Hematopoietic multipotent progenitor cell treated with erythropoietin and hydrocortisone succinate and interleukin-3 and kit ligand, for 6 days (in vitro differentiated cells): ENCODE measurements at regions not wholly inside any gene's neighbourhood (a gene's known extent, or its start where the extent isn't known, plus 50 kb on each side); places are given as distances from the start of the nearest gene placed in this dataset.
A peak's percentile ranks its signal among the peaks of the same experiment; 100 is the strongest.
"Not testable (repeated sequence)": the region's sequence is repeated elsewhere in the genome, so short reads cannot be mapped to it uniquely, and the experiment has no call there.

Experiments used
- DNase-seq: peaks from one replicate; pipeline ENCODE4 v3.0.0-alpha.2; 2015

DNA sequence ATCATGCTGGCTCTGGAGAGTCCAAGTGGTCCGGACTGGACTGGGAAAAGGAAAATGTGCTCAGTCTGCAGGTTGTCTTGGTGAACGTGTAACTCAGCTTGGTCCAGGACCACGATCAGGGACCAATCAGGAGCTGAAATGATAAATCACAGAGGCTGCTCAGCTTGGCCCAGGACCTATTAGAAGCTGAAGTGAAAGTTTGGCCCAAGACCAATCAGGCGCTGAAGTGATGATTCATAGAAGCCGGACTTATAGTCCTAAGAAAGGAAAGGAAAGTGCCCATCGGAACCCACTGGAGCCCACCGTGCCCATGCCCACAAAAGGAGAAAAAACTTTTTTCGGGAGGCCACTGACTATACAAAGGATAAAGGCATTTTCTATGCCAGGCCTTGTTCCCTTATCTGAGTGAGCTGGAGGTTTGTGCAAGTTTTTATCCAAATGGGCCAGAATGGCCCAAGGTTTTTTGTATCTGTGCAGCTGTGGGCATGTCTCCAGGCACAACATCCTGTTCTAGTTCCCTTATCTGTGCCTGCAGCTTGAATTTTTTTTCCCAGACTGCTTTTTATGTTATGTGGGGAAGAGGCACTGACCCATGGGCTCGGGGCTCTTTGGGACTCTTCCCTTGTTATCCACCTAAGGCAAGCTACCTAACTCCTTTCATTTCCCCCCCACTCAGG lies 194.4 kb downstream of the FAM133A start:
- peak; percentile 50 for DNase-seq

DNA sequence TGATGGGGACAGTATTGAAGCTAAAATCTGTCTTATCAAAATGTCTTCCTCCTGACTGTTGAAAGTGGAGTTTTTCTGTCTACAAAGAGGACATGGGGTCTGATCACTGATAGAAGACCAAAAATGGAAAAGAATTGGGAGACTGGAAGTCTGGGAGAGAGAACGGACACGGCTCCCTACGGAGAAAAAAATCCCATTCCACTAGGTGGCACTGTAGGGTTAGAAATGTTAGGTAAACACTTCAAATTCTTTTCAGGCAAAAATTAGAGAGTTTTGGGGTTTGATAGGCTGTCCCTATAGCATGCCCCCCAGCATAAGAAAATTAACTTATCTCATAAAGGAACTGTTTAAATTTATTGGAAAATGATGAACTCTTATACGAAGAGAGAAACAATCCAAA lies 200.5 kb downstream of the FAM133A start:
- peak; percentile 48 for DNase-seq

DNA sequence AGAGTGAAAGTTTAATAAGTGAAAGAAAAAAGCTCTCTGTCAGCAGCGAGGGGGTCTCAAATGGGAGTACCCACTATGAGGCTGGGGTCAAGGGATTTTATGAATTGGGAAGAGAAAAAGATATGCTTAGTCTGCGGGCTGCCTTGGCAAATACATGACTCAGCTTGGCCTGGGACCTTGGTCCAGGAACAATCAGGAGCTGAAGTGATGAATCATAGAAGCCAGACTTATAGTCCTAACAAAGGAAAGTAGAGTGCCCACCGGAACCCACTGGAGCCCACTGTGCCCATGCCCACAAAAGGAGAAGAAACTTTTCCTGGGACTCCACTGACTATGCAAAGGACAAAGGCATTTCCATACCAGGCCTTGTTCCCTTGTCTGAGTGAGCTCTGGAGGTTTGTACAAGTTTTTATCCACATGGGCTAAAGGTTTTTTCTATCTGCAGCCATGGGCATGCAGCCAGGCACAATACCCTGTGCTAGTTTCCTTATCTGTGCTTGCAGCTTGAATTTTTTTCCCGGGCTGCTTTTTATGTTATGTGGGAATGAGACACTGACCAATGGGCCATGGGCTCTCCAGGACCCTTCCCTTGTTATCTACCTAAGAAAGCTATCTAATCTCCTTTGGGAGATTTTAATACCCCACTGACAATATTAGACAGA lies 201.7 kb downstream of the FAM133A start:
- peak; percentile 12 for DNase-seq

DNA sequence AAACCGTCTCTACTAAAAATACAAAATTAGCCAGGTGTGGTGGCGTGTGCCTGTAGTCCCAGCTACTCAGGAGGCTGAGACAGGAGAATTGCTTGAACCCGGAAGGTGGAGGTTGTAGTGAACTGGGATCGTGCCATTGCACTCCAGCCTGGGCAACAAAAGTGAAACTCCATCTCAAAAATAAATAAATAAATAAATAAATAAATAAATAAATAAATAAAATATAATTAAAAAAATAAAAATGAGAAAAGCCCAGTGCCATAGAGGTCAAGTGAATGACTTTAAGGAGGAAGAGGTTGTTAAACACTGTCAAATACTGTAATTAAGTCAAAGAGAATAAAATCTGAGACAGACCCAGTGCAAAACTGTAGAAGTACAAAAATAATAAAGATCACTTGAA lies 247.0 kb downstream of the FAM133A start:
- DNase-seq, result not testable (repeated sequence)

DNA sequence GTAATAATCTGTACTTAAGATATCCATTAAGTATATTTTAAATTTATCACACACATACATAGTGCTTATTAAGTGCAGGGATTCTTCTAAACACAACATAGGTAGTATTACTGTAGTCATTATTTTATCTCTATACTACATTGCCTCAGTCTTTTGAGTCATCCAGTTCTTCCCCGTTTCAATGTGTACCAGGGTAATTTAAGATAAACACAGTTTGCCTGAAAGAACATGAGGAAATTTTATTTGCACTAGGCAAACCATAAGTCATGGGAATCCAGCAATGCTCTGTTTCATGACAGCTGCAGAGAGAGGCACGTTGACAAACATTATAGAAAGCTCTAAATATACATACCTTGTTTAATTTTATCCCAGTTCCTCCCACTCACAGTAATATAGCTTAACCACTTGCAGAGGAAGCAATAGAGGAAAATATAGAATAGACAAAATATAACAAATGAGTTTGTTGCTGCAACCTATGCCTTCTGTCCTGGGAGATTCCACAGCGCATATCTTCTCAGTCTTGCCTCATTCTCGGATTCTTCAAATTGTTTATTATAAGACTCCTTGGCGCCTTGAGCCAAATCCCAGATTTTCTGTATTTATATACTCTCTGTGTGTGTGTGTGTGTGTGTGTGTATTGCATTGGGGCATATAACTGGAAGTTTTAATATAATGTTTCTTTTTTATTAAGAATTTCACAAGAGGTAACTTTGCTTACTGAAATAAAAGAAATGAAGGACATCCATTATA lies 258.6 kb downstream of the FAM133A start:
- DNase-seq, result no peak

DNA sequence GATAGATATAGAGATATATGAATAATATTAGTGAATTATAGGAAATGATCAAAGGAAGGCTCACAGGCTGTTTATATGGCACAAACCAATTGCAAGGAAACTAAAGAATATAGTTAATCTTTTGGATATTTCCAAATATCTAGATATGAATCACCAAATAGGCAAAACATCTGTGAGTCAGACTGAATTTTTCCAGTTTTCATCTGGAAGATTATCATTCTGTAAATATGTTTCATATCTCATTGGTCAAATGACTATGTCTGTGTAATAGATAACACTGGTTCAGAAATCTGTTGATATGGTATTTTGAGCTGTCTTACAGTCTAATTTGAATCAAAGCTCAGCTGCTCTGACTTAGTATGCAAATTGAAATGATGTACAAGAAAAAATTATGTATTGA lies 303.6 kb downstream of the FAM133A start:
- no peak for DNase-seq

DNA sequence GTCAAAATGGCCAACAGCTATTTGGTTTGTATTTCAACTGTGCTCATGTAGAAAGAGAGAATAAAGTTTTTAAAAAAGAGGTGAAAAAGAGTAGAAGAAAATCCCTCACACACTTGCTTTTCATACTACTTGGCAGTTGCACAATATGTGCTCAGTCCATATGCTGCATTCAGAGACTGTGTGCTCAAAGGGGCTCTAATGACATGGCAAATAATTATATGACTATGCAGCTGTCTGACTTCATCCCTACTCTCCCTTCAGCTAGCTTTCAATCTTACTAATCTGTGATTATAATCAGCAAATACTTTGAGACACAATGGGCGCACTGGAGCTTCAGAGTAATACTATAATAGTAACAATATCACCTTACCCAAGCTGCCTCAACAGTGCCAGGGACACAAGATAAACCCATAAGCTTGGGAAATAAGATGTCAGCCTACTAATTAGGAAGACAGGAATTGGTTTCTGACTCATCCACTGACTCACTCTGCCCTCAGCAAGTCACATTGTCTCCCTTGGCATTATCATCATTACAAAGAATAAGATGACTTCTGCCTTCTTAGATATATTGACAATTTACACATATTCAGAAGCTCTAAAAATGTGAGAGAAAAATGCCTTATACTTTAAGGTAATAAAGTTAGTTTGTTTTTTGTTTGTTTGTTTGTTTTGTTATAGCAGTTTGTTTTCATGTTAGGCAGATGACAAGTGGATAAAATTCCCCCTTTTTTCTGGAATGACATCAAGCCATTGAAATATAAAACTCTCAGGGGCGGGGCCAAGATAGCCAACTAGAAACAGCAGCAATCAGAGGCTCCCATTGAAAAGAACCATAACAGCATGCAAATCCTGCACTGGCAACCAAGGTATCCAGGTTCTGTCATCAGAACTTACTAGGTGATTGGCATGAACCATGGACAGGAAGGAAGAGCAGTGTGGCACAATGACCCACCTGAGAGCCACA lies 311.6 kb downstream of the FAM133A start:
- DNase-seq, result no peak
